ENCODE measurements at regions not wholly inside any gene's neighbourhood (a gene's known extent, or its start where the extent isn't known, plus 50 kb on each side); places are given as distances from the start of the nearest gene placed in this dataset.

DNA sequence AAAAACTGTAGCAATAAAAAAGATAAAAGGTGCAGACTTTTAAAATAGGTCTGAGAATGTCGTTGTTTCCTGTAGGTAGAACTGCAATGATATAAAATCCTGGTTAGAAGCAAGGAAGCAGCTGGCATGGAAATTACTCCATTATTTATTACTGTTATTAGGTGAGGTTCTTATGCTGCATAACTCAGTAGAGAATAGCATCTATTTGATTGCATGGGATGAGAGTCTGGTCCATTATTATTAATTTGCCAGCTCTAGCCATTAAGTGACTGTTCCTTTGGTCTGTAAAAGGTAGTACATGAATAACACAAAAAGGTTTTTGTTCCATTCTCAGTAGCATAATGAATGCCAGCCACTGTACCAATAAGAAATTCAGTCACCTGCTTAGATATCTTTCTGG is 358.6 kb downstream of the RBM43 start:
- no peak for DNase-seq

- no peak for DNase-seq
Measured at GRCh38 chr2:150900913-150901312, 360.8 kb downstream of the RBM43 start.

GRCh38 chr2:150895968-150896367 is 365.7 kb downstream of the RBM43 start:
- no peak for DNase-seq

GRCh38 chr2:150889141-150889540 is 372.5 kb downstream of the RBM43 start:
- DNase-seq, result no peak

DNA sequence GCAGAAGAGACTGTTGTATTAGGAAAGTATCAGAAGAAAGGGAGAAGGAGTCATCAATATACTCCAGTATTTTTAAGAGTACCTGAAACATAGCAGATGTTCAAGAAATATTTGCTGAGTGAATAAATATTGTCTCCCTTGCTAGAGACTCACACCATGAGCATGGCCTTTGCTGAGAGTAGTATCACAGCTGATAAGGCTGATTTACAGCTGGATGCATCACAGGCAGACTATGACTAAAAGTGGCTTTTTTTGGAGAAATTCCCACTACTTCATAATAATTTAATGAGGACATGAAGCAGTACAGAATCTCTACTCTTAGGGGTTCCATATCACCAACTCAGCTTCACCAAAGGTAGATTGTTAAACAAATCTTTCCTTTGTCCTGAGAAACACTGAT is 373.3 kb downstream of the RBM43 start:
- no peak for DNase-seq

DNA sequence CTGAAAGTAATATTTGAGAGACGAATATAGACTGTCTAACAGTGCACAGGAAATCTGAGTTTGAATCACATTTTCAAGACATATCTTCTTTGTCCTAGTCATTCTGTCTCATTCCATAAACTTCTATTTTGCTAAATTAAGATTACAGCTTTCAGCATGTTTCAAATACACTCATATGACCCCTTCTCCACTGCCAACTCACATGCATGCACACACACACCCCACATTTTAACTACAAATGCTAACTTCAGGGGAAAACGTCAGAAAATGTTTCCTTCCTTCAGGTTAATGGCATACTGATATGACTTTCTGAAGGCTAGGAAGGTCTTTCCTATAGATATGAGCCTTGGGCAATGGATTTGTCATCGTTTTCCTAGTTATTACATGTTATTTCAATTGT is 373.7 kb downstream of the RBM43 start:
- no peak for DNase-seq

GRCh38 chr2:150885774-150886386 is 375.8 kb downstream of the RBM43 start:
- DNase-seq, result no peak

DNA sequence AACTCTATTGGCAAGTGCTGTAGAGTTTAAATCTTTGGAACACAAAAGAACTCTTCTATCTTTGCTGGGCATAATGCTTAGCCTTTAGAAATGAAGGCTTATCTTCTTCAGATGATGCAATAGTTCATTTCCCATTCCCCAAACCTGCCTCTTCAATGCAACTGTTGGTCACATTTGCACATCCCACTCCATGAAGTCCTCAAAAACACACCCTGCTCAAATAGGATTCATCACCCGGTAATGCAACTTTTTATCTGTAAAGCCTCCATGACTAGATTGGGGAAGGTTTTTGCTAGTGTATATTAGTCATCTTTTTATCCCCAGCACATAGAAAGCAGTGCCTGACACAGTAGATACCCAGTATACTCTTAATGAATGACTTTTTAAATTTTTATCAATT is 376.4 kb downstream of the RBM43 start:
- DNase-seq, result no peak

DNA sequence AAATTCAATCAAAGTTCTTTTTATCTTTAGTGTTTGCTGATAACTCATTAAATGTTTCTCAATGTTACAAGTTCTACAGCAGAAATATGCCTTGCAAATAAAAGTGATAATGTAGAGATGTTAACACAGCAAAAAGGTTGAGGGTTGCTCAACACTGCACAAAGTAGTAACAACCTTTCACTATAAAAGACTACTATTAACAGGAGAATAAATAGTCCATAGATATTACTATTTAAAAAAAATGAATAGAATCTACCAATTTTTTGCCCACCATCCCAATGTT is 378.1 kb downstream of the RBM43 start:
- no peak for DNase-seq

DNA sequence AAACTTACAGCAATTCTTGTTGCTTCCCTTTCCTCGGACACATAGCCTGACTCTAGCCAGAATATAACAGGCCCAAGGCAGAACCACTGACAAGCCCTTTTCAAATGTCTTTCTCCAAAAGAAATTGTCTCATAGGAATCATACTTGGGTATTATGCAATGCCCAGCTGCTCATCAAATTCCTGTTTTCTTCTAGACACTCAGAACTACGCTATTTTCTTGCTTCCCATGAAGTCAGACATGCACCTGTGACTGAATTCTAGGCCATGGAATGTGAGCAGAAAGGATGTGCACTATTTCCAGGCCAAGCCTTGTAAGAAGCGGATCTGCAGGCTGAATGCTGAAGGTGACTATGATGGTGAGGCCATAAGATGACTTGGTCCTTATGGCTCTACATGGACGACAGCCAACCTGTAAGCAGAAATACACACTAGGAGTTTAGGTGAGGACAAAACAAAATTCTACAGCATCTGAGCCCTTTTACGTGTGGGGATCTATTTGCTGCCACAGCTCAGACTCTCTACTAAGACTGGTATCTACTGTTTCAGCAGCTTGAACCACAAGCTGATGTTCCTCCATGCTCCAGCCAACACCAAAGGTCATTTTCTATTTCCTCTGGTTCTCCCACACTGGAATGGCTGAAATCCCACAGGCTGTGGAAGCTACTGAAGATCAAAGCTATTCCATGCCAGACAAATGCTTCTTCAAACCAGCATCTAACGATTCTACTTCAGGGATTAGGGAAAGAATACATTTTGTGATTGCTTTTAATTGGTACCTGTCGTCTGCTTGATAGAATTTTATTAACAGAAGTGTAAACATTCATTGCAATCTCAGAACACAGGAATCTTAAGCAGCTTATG is 378.7 kb downstream of the RBM43 start:
- no peak for DNase-seq

GRCh38 chr2:150880986-150881385 is 380.7 kb downstream of the RBM43 start:
- DNase-seq, result no peak

DNA sequence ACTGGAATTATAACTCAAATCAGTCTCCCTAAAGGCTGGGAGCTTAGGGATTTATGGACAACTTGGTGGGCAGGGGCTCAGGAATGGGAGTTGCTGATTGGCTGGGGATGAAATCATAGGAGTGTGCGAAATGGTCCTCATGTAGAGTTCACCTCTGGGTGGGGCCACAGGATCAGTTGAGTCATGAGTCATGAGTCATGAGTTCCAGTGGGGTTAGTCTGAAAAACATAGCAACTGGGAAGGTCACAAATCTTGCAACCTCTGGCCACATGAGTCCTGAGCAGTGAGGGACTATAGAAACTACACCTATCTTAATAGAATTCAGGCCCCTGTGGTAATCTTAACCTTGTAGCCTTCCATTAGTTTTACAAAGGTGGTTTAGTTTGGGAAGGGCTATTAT is 383.3 kb downstream of the RBM43 start:
- no peak for DNase-seq

- DNase-seq, result peak; percentile 61
Measured at GRCh38 chr2:150876251-150876950, 385.3 kb downstream of the RBM43 start.

DNA sequence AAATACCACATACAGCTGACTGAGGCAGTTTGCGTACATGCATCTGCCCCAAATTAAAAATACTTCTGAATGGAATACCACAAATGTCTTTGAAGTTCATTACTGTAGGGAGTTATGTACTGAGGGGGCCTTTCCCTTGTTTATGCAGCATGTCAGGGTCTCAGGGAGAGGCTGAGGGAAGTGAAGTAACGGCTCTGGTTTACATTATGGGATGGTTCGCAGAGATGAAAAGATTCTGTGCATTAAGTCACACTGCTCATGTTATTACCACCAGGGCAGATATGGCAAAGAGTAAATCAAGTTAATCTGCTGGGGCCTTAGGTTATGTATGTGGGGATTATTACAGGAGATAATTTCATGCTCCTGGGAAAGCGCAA is 385.9 kb upstream of the RND3 start:
- DNase-seq, result no peak

DNA sequence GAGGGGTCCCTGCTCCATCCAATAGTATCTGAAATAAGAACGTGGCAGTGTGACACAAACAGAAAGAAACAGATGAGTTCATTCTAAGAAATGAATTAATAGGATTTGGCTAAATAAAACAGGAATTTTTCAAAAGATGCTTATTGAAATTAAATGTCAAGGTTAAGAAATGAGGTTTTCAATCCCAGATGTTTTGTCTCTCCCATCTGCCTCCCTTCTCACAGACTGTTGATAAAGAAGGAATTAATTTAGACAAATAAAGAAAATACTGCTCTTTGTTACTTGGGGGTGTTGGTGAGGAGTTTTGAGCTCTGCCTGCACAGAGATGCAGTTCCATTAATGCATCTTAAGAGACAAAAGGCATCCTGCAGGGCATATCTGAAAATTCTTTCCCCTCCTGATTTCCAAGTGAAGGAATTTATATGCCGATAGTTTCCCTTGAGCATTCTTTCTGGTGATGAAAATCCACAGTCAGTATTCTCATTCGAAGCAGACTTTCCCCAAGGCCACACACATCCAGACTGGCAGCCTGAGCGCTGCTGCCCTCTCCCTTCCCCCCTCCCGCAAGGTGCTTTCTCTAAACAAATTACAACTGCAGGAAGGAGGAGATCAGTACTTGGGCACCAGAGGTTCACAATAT is 385.4 kb upstream of the RND3 start:
- DNase-seq, result no peak

GRCh38 chr2:150866431-150866830 is 379.0 kb upstream of the RND3 start:
- no peak for DNase-seq

DNA sequence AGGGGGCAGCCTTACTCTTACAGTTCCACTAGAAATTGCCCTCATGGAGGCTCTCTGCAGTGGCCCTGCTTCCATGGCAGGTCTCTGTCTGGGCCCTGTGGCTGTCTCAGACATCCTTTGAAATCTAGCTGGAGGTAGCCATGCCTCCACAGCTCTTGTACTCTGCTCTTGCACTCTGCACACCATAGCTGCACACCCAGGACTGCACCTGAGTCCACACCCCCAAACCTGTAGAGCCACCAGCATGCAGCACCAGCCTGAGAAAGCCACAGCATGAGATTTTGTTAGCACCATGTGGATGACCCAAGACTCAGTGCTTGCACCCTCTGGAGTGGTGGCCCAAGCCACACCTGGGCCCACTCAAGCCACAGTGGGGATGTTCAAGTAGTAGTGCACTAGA is 376.2 kb upstream of the RND3 start:
- DNase-seq, result no peak

- DNase-seq, result no peak
Measured at GRCh38 chr2:150860301-150860700, 372.8 kb upstream of the RND3 start.

GRCh38 chr2:150859877-150860276 is 372.4 kb upstream of the RND3 start:
- DNase-seq, result no peak

- no peak for DNase-seq
Measured at GRCh38 chr2:150859162-150859561, 371.7 kb upstream of the RND3 start.

DNA sequence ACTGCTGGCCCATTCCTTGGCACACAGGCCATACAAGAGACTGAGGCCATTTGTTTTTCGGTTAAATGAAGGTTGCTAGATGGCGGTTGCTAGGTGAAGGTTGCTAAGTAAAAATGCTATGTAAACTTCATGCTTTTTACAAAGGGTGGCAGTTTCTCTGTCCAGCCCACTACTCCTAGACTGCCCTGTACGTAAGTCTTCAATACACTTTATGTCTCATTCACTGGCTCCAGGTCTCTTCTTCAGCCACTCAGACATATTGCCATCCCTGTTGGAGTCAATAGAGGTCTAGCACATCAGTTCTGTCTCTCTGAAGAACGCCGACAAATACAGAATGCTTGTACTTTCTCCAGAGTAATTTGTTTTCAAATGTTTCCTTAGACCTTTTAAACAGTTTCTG is 370.9 kb upstream of the RND3 start:
- DNase-seq, result no peak

- no peak for DNase-seq
Measured at GRCh38 chr2:150856596-150857281, 369.3 kb upstream of the RND3 start.
